ENCODE measurements at regions not wholly inside any gene's neighbourhood (a gene's known extent, or its start where the extent isn't known, plus 50 kb on each side); places are given as distances from the start of the nearest gene placed in this dataset.
"Not testable (repeated sequence)": the region's sequence is repeated elsewhere in the genome, so short reads cannot be mapped to it uniquely, and the experiment has no call there.

DNA sequence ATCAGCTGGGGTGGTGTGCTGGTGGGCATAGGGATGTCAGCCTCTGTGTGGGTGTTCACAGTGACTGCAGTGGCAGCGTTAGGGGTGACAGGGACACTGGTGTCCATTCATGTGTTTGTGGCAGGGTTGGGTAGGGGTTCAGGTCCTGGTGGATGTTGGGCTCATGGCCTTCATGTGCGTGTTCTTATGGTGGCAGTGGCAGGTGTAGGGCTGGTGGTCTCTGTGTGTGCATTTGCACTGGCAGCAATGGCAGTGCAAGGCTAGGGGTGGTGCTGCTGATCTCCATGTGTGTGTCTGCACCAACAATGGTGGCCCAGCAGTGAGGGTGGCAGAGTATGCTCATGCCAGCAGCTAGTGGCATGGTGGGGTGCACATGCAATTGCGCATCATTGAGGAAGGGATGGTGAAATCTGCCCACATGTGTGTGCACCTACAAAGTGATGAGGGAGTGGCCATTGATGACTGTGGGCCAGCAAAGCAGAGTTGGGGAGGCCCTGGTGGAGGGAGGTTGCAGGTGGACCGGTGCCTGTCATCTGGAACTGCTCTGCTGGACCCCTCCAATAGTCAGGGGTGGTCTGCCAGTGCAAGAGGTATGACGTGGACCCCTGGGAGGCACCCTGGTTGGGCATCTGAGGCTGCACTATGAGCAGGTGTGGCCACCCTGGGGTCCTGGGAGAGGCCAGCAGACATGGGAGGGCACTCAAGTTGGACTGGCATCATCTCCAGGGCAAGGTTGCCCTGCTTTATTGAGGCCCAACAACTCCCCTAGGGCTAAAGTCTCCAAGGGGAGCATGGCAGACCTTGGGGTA, 182.9 kb downstream of the TTC6 start:
- no peak for DNase-seq
- H3K4me1 Mint-ChIP-seq (ENCODE audit: low read depth) = no peaks in the 10 kb centered on the region

DNA sequence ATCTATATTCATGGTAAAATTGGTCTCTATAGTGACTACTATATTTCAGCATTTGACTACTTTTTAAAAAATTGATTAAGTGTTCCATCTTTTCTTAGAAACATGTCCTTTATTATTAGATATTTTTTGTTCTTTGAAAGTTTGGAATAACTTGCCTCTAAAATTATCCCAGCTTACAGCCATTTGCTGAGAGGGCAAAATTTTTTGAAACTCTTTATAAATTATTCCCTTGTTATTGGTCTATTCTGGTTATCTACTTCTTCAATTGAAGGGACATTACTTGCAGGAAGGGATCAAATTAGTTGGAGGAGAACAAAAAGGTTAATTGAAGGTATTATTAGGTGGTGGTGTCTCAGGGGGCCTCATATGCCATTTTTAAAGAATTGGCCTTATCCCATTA, 184.1 kb downstream of the TTC6 start:
- DNase-seq (no peak), ATAC-seq (no peak)
- Mint-ChIP-seq H3K4me1 (ENCODE audit: low read depth) (no peaks in the 10 kb centered on the region), H3K9me3 (ENCODE audit: insufficient read depth) (peaks cover 19% of the 10 kb centered on the region), H3K36me3 (ENCODE audit: low read depth) (no peaks in the 10 kb centered on the region), H3K27me3 (ENCODE audit: low read depth) (no peaks in the 10 kb centered on the region), H3K4me3 (no peak overlapping the region), H3K27ac (no peak overlapping the region)
- ChIA-PET POLR2A (no interaction called here), CTCF (no interaction called here)

More for the DNA sequence above, 182.9 kb downstream of the TTC6 start:
- CTCF ChIA-PET = no interaction called here
- Mint-ChIP-seq H3K4me3 (no peak overlapping the region), H3K27ac (no peak overlapping the region), H3K36me3 (ENCODE audit: low read depth) (no peaks in the 10 kb centered on the region), H3K27me3 (ENCODE audit: low read depth) (no peaks in the 10 kb centered on the region), H3K9me3 (ENCODE audit: insufficient read depth) (peaks cover 21% of the 10 kb centered on the region)
- ATAC-seq = no peak
- POLR2A ChIA-PET = no interaction called here

DNA sequence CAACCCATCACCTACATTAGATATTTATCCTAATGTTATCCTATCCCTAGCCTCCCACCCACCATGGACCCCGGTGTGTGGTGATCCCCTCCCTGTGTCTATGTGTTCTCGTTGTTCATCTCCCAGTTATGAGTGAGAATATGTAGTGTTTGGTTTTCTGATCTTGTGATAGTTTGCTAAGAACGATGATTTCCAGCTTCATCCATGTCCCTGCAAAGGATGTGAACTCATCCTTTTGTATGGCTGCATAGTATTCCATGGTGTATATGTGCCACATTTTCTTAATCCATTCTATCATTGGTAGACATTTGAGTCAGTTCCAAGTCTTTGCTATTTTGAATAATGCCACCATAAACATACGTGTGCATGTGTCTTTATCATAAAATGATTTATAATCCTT, 185.3 kb downstream of the TTC6 start:
- CTCF ChIA-PET; ATAC-seq; DNase-seq; H3K27me3 Mint-ChIP-seq (ENCODE audit: low read depth); POLR2A ChIA-PET; H3K4me1 Mint-ChIP-seq (ENCODE audit: low read depth); H3K36me3 Mint-ChIP-seq (ENCODE audit: low read depth); H3K27ac Mint-ChIP-seq; H3K4me3 Mint-ChIP-seq: not testable (repeated sequence)
- peaks cover 10% of the 10 kb centered on the region for H3K9me3 Mint-ChIP-seq (ENCODE audit: insufficient read depth)

DNA sequence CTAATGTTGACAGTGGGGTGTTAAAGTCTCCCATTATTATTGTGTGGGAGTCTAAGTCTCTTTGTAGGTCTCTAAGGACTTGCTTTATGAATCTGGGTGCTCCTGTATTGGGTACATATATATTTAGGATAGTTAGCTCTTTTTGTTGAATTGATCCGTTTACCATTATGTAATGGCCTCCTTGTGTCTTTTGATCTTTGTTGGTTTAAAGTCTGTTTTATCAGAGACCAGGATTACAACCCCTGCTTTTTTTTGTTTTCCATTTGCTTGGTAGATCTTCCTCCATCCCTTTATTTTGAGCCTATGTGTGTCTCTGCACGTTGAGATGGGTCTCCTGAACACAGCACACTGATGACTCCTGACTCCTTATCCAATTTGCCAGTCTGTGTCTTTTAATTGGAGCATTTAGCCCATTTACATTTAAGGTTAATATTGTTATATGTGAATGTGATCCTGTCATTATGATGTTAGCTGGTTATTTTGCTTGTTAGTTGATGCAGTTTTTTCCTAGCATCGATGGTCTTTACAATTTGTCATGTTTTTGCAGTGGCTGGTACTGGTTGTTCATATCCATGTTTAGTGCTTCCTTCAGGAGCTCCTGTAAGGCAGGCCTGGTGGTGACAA, 188.9 kb downstream of the TTC6 start:
- H3K4me3 Mint-ChIP-seq; H3K4me1 Mint-ChIP-seq (ENCODE audit: low read depth); H3K27ac Mint-ChIP-seq; H3K27me3 Mint-ChIP-seq (ENCODE audit: low read depth); H3K36me3 Mint-ChIP-seq (ENCODE audit: low read depth); POLR2A ChIA-PET; ATAC-seq; DNase-seq; CTCF ChIA-PET; H3K9me3 Mint-ChIP-seq (ENCODE audit: insufficient read depth): not testable (repeated sequence)

DNA sequence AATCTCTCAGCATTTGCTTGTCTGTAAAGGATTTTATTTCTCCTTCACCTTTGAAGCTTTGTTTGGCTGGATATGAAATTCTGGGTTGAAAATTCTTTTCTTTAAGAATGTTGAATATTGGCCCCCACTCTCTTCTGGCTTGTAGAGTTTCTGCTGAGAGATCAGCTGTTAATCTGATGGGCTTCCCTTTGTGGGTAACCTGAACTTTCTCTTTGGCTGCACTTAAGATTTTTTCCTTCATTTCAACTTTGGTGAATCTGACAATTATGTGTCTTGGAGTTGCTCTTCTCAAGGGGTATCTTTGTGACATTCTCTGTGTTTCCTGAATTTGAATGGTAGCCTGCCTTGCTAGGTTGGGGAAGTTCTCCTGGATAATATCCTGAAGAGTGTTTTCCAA, 189.4 kb downstream of the TTC6 start:
- H3K4me3 Mint-ChIP-seq; H3K36me3 Mint-ChIP-seq (ENCODE audit: low read depth); H3K4me1 Mint-ChIP-seq (ENCODE audit: low read depth); H3K27me3 Mint-ChIP-seq (ENCODE audit: low read depth); CTCF ChIA-PET; H3K27ac Mint-ChIP-seq; POLR2A ChIA-PET; H3K9me3 Mint-ChIP-seq (ENCODE audit: insufficient read depth); DNase-seq; ATAC-seq: not testable (repeated sequence)

DNA sequence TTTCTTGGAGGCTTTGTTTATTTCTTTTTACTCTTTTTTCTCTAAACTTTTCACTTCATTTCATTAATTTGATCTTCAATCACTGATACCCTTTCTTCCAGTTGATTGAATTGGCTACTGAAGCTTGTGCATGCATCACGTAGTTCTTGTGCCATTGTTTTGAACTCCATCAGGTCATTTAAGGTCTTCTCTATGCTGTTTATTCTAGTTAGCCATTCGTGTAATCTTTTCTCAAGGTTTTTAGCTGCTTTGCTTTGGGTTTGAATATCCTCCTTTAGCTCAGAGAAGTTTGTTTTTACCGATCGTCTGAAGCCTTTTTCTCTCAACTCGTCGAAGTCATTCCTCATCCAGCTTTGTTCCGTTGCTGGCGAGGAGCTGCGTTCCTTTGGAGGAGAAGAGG, 189.9 kb downstream of the TTC6 start:
- POLR2A ChIA-PET; H3K27me3 Mint-ChIP-seq (ENCODE audit: low read depth); H3K4me3 Mint-ChIP-seq; DNase-seq; H3K27ac Mint-ChIP-seq; H3K36me3 Mint-ChIP-seq (ENCODE audit: low read depth); H3K4me1 Mint-ChIP-seq (ENCODE audit: low read depth); CTCF ChIA-PET; H3K9me3 Mint-ChIP-seq (ENCODE audit: insufficient read depth); ATAC-seq: not testable (repeated sequence)

DNA sequence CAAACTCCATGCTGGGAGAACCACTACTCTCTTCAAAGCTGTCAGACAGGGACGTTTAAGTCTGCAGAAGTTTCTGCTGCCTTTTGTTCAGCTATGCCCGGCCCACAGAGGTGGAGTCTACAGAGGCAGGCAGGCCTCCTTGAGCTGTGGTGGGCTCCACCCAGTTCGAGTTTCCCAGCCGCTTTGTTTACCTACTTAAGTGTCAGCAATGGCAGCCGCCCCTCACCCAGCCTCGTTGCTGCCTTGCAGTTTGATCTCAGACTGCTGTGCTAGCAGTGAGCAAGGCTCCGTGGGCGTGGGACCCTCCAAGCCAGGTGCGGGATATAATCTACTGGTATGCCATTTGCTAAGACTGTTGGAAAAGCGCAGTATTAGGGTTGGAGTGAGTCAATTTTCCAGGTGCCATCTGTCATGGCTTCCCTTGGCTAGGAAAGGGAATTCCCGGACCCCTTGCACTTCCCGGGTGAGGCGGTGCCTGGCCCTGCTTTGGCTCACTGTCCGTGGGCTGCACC, 190.7 kb downstream of the TTC6 start:
- POLR2A ChIA-PET; H3K4me3 Mint-ChIP-seq; DNase-seq; ATAC-seq; H3K27ac Mint-ChIP-seq; H3K36me3 Mint-ChIP-seq (ENCODE audit: low read depth); CTCF ChIA-PET; H3K27me3 Mint-ChIP-seq (ENCODE audit: low read depth); H3K4me1 Mint-ChIP-seq (ENCODE audit: low read depth); H3K9me3 Mint-ChIP-seq (ENCODE audit: insufficient read depth): not testable (repeated sequence)

DNA sequence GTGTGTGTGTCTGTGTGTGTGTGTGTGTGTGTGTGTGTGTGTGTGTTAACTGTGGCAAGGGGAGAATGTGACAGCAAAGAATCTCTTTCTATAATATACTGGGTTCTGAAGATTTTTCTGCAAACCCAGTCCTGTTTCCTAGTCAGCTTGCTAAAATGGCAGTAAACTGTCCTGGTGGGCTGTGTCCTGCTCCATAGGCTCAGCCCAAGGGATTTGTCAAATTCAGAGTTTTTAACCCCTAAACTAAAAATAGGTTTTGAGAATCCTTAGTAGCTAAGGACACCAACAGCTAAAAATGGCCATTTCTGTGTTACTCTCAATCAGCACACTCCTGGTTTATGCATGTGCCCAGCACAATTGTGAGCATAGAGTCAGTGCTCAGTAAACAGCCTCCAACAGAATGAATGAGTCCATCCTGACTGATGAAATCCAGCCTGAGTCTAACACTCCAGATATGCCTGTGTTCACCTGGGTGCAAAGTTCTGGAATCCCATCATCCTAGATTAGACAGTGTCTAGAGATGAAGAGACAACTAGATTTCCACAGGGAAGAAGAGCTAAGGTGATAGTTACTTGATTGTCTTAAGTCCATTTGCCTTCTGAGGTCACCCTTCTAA, 192.6 kb downstream of the TTC6 start:
- no peaks in the 10 kb centered on the region for H3K36me3 Mint-ChIP-seq (ENCODE audit: low read depth)
- no peak overlapping the region for H3K4me3 Mint-ChIP-seq
- ChIA-PET POLR2A (no interaction called here), CTCF (no interaction called here)
- no peaks in the 10 kb centered on the region for H3K27me3 Mint-ChIP-seq (ENCODE audit: low read depth)
- DNase-seq (no peak), ATAC-seq (no peak)
- H3K9me3 Mint-ChIP-seq (ENCODE audit: insufficient read depth) = no peaks in the 10 kb centered on the region
- H3K27ac Mint-ChIP-seq = no peak overlapping the region
- H3K4me1 Mint-ChIP-seq (ENCODE audit: low read depth) = no peaks in the 10 kb centered on the region

DNA sequence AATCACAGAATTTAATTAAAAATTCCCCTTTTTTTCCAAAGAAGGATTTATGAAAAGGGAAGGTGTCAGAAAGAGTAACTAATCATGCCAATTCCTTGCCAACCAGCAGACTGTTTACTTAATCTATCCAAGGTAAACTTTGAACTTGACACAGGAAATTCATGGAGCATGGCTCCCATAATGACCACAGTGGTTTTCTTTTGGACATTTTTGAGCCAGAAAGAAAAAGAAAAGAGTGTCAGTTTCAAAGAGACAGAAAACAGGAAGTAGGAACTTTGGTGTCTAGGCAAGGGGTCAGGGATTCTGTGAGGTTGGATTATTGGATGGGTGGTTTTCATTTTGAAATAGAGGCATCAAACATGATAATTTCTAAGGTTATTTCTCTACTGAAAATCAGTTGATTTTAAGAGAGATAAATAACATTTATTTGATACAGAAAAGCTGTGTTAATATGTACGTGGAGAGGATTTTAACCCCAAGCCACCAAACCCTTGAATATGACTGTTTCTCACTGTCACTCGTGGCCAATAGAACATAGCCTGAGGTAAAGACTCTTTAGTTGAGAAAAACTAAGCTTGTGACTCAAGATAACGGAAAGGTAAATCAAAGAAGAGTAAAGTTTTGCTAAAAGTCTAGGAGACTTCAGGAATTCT, 196.1 kb downstream of the TTC6 start:
- H3K9me3 Mint-ChIP-seq (ENCODE audit: insufficient read depth) = no peaks in the 10 kb centered on the region

DNA sequence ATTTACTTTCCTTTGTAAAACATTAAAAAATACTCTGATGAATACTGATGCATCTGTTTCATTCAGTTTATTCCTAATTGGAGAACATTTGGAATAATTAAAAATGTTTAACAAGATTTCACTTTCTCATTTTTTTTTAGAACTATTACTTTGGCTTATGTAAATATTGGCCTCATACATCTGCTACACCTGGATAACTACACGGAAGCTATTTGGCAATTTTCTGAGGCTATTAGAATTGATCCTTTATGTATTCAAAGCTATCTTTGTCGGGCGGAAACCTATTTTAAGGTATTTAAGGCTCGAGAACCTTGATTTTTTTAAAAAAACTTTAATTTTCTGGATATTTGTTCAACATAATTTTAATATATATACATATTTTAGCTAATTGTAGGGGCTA, 196.7 kb downstream of the TTC6 start:
- H3K4me3 Mint-ChIP-seq = no peak overlapping the region
- H3K4me1 Mint-ChIP-seq (ENCODE audit: low read depth) = no peaks in the 10 kb centered on the region
- H3K9me3 Mint-ChIP-seq (ENCODE audit: insufficient read depth) = no peaks in the 10 kb centered on the region
- H3K36me3 Mint-ChIP-seq (ENCODE audit: low read depth) = no peaks in the 10 kb centered on the region
- ATAC-seq (no peak), DNase-seq (no peak)
- ChIA-PET POLR2A (no interaction called here), CTCF (no interaction called here)
- no peak overlapping the region for H3K27ac Mint-ChIP-seq
- H3K27me3 Mint-ChIP-seq (ENCODE audit: low read depth) = no peaks in the 10 kb centered on the region

More for the DNA sequence above, 196.1 kb downstream of the TTC6 start:
- DNase-seq = no peak
- ChIA-PET POLR2A (no interaction called here), CTCF (no interaction called here)
- no peak for ATAC-seq
- no peak overlapping the region for H3K4me3 Mint-ChIP-seq
- no peaks in the 10 kb centered on the region for H3K4me1 Mint-ChIP-seq (ENCODE audit: low read depth)
- no peak overlapping the region for H3K27ac Mint-ChIP-seq
- no peaks in the 10 kb centered on the region for H3K27me3 Mint-ChIP-seq (ENCODE audit: low read depth)
- H3K36me3 Mint-ChIP-seq (ENCODE audit: low read depth) = no peaks in the 10 kb centered on the region

DNA sequence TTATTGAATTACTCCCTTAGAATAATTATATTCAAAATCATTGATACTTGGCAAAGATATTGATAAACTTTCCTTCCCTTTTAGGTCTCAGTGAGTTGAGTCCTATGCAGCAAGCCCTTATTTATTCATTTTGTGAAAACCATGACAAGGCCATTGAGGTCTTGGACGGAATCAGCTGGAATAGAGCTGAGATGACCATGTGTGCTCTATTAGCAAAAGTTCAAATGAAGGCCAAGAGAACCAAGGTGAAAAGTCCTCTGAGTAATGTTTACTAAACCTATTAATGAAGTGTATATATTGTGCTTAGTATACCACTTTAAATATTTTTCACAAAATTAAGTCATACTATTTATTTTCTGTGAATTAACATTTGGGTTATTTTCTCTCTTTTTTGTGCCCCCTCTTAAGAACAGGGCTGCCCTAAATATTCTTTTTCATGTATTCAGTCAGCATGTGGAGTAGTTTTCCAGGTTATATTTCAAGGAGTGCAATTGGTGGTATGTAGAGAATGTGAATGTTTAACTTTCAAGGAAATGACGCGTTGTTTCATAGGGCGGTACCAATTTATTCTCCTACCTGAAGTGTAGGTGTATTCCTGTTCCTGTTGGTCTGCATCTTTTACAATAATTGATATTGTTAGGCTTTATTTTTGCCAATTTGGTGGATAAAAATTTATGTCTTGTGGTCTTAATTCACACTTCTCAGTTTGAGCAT, 201.4 kb downstream of the TTC6 start:
- CTCF ChIA-PET = no interaction called here
- Mint-ChIP-seq H3K4me3 (no peak overlapping the region), H3K36me3 (ENCODE audit: low read depth) (no peaks in the 10 kb centered on the region), H3K27me3 (ENCODE audit: low read depth) (no peaks in the 10 kb centered on the region), H3K27ac (no peak overlapping the region), H3K4me1 (ENCODE audit: low read depth) (no peaks in the 10 kb centered on the region), H3K9me3 (ENCODE audit: insufficient read depth) (no peaks in the 10 kb centered on the region)
- DNase-seq = no peak
- ATAC-seq = no peak
- POLR2A ChIA-PET = no interaction called here

DNA sequence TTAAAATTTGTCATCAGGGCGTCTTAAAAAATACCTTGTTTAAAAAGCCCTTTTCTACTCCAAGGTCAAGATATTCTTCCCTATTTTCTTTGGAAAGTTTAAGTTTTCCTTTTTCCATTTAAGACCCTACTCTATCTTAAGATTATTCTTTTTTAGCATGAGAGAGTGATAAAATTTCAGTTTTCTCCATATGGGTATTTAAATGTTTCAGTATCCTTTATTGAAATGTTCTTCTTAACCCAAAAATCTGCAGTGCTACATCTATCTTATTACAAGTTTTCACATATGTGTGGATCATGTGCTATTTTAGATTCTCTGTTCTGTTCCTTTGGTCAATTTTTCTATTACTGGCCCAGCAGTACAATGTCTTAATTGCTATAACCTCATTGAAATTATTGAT, 202.2 kb downstream of the TTC6 start:
- no peaks in the 10 kb centered on the region for H3K36me3 Mint-ChIP-seq (ENCODE audit: low read depth)
- no peak for DNase-seq
- no peaks in the 10 kb centered on the region for H3K27me3 Mint-ChIP-seq (ENCODE audit: low read depth)
- CTCF ChIA-PET = no interaction called here
- no peaks in the 10 kb centered on the region for H3K9me3 Mint-ChIP-seq (ENCODE audit: insufficient read depth)
- no peak overlapping the region for H3K27ac Mint-ChIP-seq
- H3K4me3 Mint-ChIP-seq = no peak overlapping the region
- POLR2A ChIA-PET = no interaction called here
- no peak for ATAC-seq
- no peaks in the 10 kb centered on the region for H3K4me1 Mint-ChIP-seq (ENCODE audit: low read depth)

Measured in activated CD8-positive, alpha-beta T cell treated with anti-CD3 and anti-CD28 coated beads, Interleukin-2, amount 10 ng/mL, durations not matched to agents 7 days and 5 days (primary cell).